Activated CD4-positive, alpha-beta T cell treated with anti-CD3 and anti-CD28 coated beads, Interleukin-2, amount 10 ng/mL, durations not matched to agents 24 days and 14 days (primary cell): ENCODE measurements at regions not wholly inside any gene's neighbourhood (a gene's known extent, or its start where the extent isn't known, plus 50 kb on each side); places are given as distances from the start of the nearest gene placed in this dataset.

ENCODE experiments used
- DNase-seq: peaks from one replicate; pipeline ENCODE4 v3.0.0; 2022
- H3K27ac Mint-ChIP-seq: one replicate; pipeline ENCODE4 v1.8.0; 2022; ENCODE audit warnings: mild to moderate bottlenecking, mixed read lengths
- H3K27me3 Mint-ChIP-seq: one replicate; pipeline ENCODE4 v1.8.0; 2022; ENCODE audit warnings: mixed read lengths
- H3K36me3 Mint-ChIP-seq: one replicate; pipeline ENCODE4 v1.8.0; 2022; ENCODE audit warnings: low read depth, mild to moderate bottlenecking, mixed read lengths
- H3K4me1 Mint-ChIP-seq: one replicate; pipeline ENCODE4 v1.8.0; 2021; ENCODE audit warnings: mixed read lengths
- H3K4me3 Mint-ChIP-seq: one replicate; pipeline ENCODE4 v1.8.0; 2022; ENCODE audit warnings: mild to moderate bottlenecking, moderate library complexity, mixed read lengths
- H3K9me3 Mint-ChIP-seq: one replicate; pipeline ENCODE4 v1.8.0; 2021; ENCODE audit warnings: mixed read lengths
- intact Hi-C: fragments of 100-400 bp; cut with micrococcal nuclease; formaldehyde crosslinking; loops from one replicate; pipeline ENCODE4 v1.15.1; 2023

GRCh38 chr11:29538339-29539036, 478.3 kb downstream of the KCNA4 start:
- intact Hi-C loops, result no loop called here
- DNase-seq, result no peak
- Mint-ChIP-seq H3K4me3 (no peak overlapping the region), H3K4me1 (no peaks in the 10 kb centered on the region), H3K9me3 (peaks cover 3% of the 10 kb centered on the region), H3K27me3 (no peaks in the 10 kb centered on the region), H3K36me3 (no peaks in the 10 kb centered on the region), H3K27ac (no peak overlapping the region)

GRCh38 chr11:29534836-29535235, 482.0 kb downstream of the KCNA4 start:
- H3K4me3 Mint-ChIP-seq, result no peak overlapping the region
- no peak for DNase-seq
- no peaks in the 10 kb centered on the region for H3K27me3 Mint-ChIP-seq
- no peak overlapping the region for H3K27ac Mint-ChIP-seq
- intact Hi-C loops, result no loop called here
- no peaks in the 10 kb centered on the region for H3K4me1 Mint-ChIP-seq
- no peaks in the 10 kb centered on the region for H3K36me3 Mint-ChIP-seq
- peaks cover 3% of the 10 kb centered on the region for H3K9me3 Mint-ChIP-seq

DNA sequence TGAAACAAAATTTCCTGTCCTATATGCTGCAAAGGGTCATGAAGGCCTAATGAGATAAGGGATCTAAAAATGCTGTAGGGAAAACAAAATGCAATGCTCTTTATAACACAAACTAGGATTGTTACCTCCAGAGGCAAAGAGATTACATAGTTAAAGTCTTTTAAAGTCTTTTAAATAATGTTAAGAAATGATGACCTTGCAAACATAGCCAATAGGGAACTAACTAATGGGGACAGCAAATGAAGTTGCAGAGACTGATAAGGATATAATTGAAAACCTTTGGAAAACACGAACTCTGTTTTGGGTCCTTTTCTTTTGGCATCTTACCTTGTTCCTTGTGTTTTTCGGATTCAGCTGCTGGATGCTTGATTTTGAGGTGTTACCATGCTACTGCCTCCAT, 485.9 kb downstream of the KCNA4 start:
- Mint-ChIP-seq H3K27me3 (no peaks in the 10 kb centered on the region), H3K36me3 (no peaks in the 10 kb centered on the region), H3K4me3 (no peak overlapping the region), H3K9me3 (peaks cover 6% of the 10 kb centered on the region), H3K4me1 (no peaks in the 10 kb centered on the region), H3K27ac (no peak overlapping the region)
- intact Hi-C loops, result no loop called here
- DNase-seq, result no peak

- Mint-ChIP-seq H3K27me3 (no peaks in the 10 kb centered on the region), H3K9me3 (peaks cover 3% of the 10 kb centered on the region), H3K36me3 (no peaks in the 10 kb centered on the region), H3K27ac (no peak overlapping the region), H3K4me1 (no peaks in the 10 kb centered on the region), H3K4me3 (no peak overlapping the region)
- DNase-seq, result no peak
- intact Hi-C loops, result no loop called here
Observed at GRCh38 chr11:29527391-29527936, 489.4 kb downstream of the KCNA4 start.

DNA sequence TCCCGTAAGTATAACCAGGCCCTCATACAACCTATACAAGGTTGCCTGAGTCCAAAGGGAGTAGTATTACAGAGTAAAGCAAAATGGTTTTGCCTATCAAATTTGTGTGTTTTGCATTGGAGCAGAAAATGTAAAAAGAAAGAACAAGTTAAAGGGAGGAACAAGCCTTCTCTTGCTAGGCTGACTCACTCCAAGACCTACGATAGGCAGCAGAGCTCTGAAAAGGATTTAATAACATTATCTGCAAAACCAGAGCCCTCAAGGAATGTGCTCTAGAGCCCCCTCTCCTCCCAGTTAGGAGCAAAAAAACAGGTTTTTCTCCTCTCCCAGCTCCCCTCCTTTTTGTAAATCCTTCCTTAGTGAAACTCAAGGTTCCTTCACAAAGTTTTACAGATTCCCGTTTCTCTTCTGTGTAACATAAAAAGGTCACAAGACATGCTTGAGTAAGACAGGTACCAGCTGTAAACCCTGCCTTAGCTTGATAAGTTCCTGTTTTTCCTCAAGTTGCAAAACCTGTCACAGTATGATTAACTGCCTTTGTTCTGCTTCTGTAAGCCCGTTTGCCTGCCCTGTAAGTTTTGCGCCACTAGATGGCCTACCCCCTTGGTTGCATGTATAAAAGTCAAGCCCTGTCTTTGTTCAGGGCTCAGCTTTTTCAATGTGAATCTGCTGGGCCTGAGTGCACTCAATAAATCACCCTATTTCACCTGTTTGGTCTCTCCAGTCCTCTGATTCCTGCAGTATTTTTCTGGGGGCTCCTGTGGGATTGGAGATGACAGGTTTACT, 498.2 kb downstream of the KCNA4 start:
- Mint-ChIP-seq H3K4me1 (no peaks in the 10 kb centered on the region), H3K4me3 (no peak overlapping the region), H3K36me3 (no peaks in the 10 kb centered on the region), H3K9me3 (peaks cover 4% of the 10 kb centered on the region), H3K27ac (no peak overlapping the region), H3K27me3 (no peaks in the 10 kb centered on the region)
- intact Hi-C loops, result no loop called here
- no peak for DNase-seq

DNA sequence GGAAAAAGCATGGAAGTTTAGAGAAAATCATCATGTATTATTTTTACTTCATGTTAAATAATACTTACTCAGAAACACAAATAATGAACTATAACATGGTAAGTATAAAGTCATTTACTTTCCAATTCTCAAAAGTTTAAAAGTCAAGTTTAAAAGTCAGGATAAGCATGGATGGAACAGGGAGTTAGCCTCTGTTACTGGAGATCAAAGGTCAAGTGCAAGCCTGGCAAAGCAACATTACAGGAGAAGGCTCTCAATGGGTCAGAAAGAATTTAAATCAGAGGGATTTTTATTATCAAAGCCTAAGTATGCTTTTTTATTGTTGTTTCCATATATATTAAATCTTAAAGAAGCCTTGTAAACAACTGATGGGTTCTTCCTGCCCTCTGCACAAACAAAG, 505.4 kb downstream of the KCNA4 start:
- no peak for DNase-seq
- Mint-ChIP-seq H3K27me3 (no peaks in the 10 kb centered on the region), H3K27ac (no peak overlapping the region), H3K36me3 (no peaks in the 10 kb centered on the region), H3K4me1 (no peaks in the 10 kb centered on the region), H3K4me3 (no peak overlapping the region), H3K9me3 (no peaks in the 10 kb centered on the region)
- intact Hi-C loops, result no loop called here

DNA sequence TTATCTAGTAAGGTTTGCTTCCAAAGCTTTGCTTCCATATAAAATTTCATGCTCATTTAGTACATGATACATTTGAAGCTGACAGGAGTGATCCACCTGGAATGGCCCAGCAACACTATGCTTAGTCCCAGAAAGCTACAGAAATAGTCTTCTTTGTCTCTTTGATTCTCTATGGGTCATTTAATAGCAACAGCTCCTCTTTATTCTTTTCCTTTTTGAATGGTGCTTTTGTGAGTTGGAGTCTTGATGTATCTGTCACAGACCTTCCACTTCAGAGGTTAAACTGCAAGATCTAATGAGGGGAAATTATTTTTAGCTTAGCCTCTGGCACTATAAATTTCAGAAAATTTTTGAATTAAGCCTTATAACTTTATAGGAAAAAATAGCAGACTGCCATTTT, 509.5 kb downstream of the KCNA4 start:
- Mint-ChIP-seq H3K27ac (no peak overlapping the region), H3K9me3 (no peaks in the 10 kb centered on the region), H3K27me3 (no peaks in the 10 kb centered on the region), H3K4me3 (no peak overlapping the region), H3K4me1 (no peaks in the 10 kb centered on the region), H3K36me3 (no peaks in the 10 kb centered on the region)
- intact Hi-C loops, result no loop called here
- DNase-seq, result no peak

DNA sequence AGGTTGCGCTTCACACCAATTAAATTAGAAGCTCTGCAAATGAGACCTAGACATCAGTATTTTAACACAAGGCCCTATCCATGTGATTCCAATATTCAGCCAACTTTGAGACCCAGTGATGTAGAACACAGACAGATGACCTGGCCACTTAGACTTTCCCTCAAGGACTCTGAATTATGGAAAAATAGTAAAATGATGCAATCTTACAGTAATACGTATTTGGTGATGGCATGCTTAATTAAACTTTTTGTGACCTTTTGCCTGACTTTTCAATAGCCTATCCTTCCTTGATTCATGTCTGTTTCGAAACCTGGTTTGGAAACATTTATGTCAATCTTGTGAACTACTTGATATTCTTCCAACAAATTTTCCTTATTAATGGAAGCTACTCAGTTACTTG, 521.2 kb downstream of the KCNA4 start:
- Mint-ChIP-seq H3K27ac (no peak overlapping the region), H3K9me3 (peaks cover 5% of the 10 kb centered on the region), H3K4me3 (no peak overlapping the region), H3K36me3 (no peaks in the 10 kb centered on the region), H3K27me3 (no peaks in the 10 kb centered on the region), H3K4me1 (no peaks in the 10 kb centered on the region)
- DNase-seq, result no peak
- intact Hi-C loops, result no loop called here

DNA sequence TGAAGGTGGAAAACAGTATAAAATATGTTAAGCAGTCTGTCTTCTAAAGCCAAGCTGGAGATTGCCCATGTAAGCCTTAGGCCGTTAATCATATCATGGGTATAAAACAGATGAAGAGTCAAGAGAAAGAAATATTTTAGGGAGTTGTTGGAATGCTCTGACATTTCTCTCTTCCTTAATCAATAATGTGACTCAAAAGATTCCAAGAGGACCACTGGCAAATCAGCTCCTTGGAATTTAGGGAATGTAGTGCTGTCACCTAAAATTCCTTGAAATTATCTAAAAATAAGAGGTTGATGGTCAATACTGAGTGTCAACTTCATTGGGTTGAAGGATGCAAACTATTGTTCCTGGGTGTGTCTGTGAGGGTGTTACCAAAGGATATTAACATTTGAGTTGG, 525.9 kb downstream of the KCNA4 start:
- Mint-ChIP-seq H3K27me3 (no peaks in the 10 kb centered on the region), H3K4me3 (no peak overlapping the region), H3K27ac (no peak overlapping the region), H3K9me3 (peaks cover 5% of the 10 kb centered on the region), H3K4me1 (no peaks in the 10 kb centered on the region), H3K36me3 (no peaks in the 10 kb centered on the region)
- DNase-seq, result no peak
- intact Hi-C loops, result no loop called here

DNA sequence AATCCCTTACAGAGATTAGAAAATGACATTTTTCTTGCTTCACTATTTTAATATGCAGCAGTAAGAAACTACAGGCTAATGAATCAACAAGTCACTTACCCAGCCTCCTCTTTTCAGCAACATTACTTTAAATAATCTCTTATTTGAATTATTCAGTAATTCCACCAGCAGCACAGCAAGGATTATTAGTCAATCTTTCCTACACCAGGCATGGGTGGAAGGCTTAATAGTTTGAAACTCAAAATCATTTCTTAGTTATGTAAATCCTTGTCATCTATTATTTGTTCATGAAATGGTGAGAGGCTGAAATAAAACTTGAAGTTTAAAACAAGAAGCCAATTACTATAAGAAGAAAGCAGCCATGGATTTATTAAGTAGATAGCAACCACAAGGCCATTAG, 530.5 kb downstream of the KCNA4 start:
- intact Hi-C loops, result no loop called here
- Mint-ChIP-seq H3K27ac (no peak overlapping the region), H3K4me3 (no peak overlapping the region), H3K27me3 (no peaks in the 10 kb centered on the region), H3K36me3 (no peaks in the 10 kb centered on the region), H3K9me3 (no peaks in the 10 kb centered on the region), H3K4me1 (no peaks in the 10 kb centered on the region)
- no peak for DNase-seq

GRCh38 chr11:29485641-29486040, 531.2 kb downstream of the KCNA4 start:
- Mint-ChIP-seq H3K36me3 (no peaks in the 10 kb centered on the region), H3K9me3 (no peaks in the 10 kb centered on the region), H3K4me3 (no peak overlapping the region), H3K27me3 (no peaks in the 10 kb centered on the region), H3K27ac (no peak overlapping the region), H3K4me1 (no peaks in the 10 kb centered on the region)
- no peak for DNase-seq
- intact Hi-C loops, result no loop called here

- Mint-ChIP-seq H3K9me3 (no peaks in the 10 kb centered on the region), H3K4me1 (no peaks in the 10 kb centered on the region), H3K27me3 (no peaks in the 10 kb centered on the region), H3K27ac (no peak overlapping the region), H3K4me3 (no peak overlapping the region), H3K36me3 (no peaks in the 10 kb centered on the region)
- intact Hi-C loops, result no loop called here
- no peak for DNase-seq
Observed at GRCh38 chr11:29484548-29484947, 532.3 kb downstream of the KCNA4 start.

DNA sequence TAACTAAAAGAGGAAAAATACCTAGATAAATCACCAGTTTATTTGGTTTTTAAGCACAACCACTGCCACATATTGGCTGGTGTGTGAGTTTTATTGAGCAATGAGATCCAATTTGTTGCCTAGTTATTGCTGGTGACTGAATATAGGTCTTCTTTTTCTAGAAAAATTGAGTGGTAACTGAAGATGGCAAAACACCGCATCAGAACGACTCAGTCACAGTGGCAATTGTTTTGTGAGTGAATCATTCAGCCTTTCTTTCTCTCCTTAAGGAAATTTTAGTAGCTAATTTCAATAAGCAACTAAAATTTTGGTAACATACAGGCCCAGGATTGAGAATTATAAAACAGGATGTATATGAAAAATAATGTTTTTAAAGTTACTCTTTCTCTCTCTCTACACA, 533.0 kb downstream of the KCNA4 start:
- no peaks in the 10 kb centered on the region for H3K9me3 Mint-ChIP-seq
- no peak for DNase-seq
- H3K36me3 Mint-ChIP-seq, result no peaks in the 10 kb centered on the region
- intact Hi-C loops, result no loop called here
- H3K4me1 Mint-ChIP-seq, result no peaks in the 10 kb centered on the region
- no peak overlapping the region for H3K27ac Mint-ChIP-seq
- no peak overlapping the region for H3K4me3 Mint-ChIP-seq
- no peaks in the 10 kb centered on the region for H3K27me3 Mint-ChIP-seq

DNA sequence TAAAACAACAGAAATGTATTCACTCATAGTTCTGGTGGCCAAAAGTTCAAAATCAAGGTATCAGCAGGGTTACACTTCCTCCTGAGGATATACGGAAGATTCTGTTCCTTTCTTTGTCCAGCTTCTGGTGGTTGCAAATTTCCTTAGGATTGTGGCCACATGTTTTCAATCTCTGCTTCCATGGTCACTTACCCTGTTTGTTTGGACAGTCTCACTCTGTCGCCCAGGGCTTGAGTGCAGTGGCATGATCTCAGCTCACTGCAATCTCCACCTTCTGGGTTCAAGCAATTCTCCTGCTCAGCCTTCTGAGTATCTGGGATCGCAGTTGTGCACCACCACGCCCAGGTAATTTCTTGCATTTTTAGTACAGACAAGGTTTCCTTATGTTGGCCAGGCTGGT, 534.3 kb downstream of the KCNA4 start:
- Mint-ChIP-seq H3K36me3 (no peaks in the 10 kb centered on the region), H3K27me3 (no peaks in the 10 kb centered on the region), H3K27ac (no peak overlapping the region), H3K9me3 (no peaks in the 10 kb centered on the region), H3K4me3 (no peak overlapping the region), H3K4me1 (no peaks in the 10 kb centered on the region)
- intact Hi-C loops, result no loop called here
- DNase-seq, result no peak
